Caco-2 (cell line): ENCODE measurements at regions not wholly inside any gene's neighbourhood (a gene's known extent, or its start where the extent isn't known, plus 50 kb on each side); places are given as distances from the start of the nearest gene placed in this dataset.
"Not testable (repeated sequence)": the region's sequence is repeated elsewhere in the genome, so short reads cannot be mapped to it uniquely, and the experiment has no call there.

Experiments
- BruUV-seq: library from RNA; stranded (reverse); fragments of 400-500 nt; replicated peaks from 2 replicates; lab custom pipeline; 2021; lab: Mats Ljungman, UMichigan
- CTCF ChIA-PET: fragments of 300-600 bp; sonication (Branson Sonifier 250); formaldehyde crosslinking; loops from one replicate; lab custom pipeline; 2022; ENCODE audit warnings: antibody characterized with exemption; lab: Charles Lee
- POLR2A ChIA-PET: fragments of 300-600 bp; sonication (Branson Sonifier 250); formaldehyde crosslinking; loops from one replicate; lab custom pipeline; 2022; ENCODE audit warnings: antibody characterized with exemption; lab: Charles Lee
- DNase-seq, 2 experiments: peaks; one replicate each; pipeline versions ENCODE4 v3.0.0 to v3.0.0-alpha.2; 2020 to 2022
- H3K27me3 ChIP-seq: replicated peaks from 2 replicates; pipeline ENCODE4 v1.6.0; 2011; ENCODE audit warnings: low read length; ENCODE audit not compliant: control insufficient read depth, insufficient read depth
- H3K36me3 ChIP-seq: 2 replicates; pipeline ENCODE4 v1.5.1; 2011; ENCODE audit warnings: low read length; ENCODE audit not compliant: control insufficient read depth, insufficient read depth
- H3K4me1 ChIP-seq: fragments of 250-450 bp; sonication (Bioruptor Pico); 2 replicates; pipeline ENCODE4 v1.5.1; 2020; ENCODE audit warnings: mild to moderate bottlenecking
- H3K4me3 ChIP-seq: 2 replicates; pipeline ENCODE4 v1.5.1; 2011; ENCODE audit warnings: low read depth, mild to moderate bottlenecking, control low read depth, low read length
- H3K9me3 ChIP-seq: fragments of 250-450 bp; sonication (Bioruptor Pico); 2 replicates; pipeline ENCODE4 v1.5.1; 2020; ENCODE audit warnings: mild to moderate bottlenecking, moderate library complexity
- H3K27ac Mint-ChIP-seq: one replicate; pipeline ENCODE4 v1.8.0; 2022; ENCODE audit warnings: mixed read lengths; ENCODE audit not compliant: unreplicated experiment
- H3K27me3 Mint-ChIP-seq: one replicate; pipeline ENCODE4 v1.8.0; 2022; ENCODE audit warnings: mixed read lengths; ENCODE audit not compliant: insufficient read depth, unreplicated experiment
- H3K36me3 Mint-ChIP-seq: one replicate; pipeline ENCODE4 v1.8.0; 2022; ENCODE audit warnings: mild to moderate bottlenecking, mixed read lengths; ENCODE audit not compliant: insufficient read depth, unreplicated experiment
- H3K4me1 Mint-ChIP-seq: one replicate; pipeline ENCODE4 v1.8.0; 2022; ENCODE audit warnings: low read depth, mixed read lengths; ENCODE audit not compliant: unreplicated experiment
- H3K4me3 Mint-ChIP-seq: one replicate; pipeline ENCODE4 v1.8.0; 2022; ENCODE audit warnings: mild to moderate bottlenecking, moderate library complexity, mixed read lengths; ENCODE audit not compliant: unreplicated experiment
- H3K9me3 Mint-ChIP-seq: one replicate; pipeline ENCODE4 v1.8.0; 2022; ENCODE audit warnings: mixed read lengths; ENCODE audit not compliant: unreplicated experiment
- intact Hi-C: fragments of 100-400 bp; cut with micrococcal nuclease; formaldehyde crosslinking; loops from one replicate; pipeline ENCODE4 v1.10.0; 2022; ENCODE audit not compliant: unreplicated experiment
- TF ChIP-seq, protein P1 (sequence below), 2 experiments: fragments of 200-600 bp in 1 of 2; IDR thresholded peaks; 1 replicate in 1 of 2; 2 replicates in 1 of 2; pipeline versions ENCODE4 v1.5.1 to v1.8.0; 2011 to 2022; ENCODE audit warnings: antibody characterized with exemption in 1 of 2, control low read depth in 1 of 2, inconsistent platforms in 1 of 2, low read depth in 1 of 2, low read length in 1 of 2, mild to moderate bottlenecking in 1 of 2, moderate library complexity in 1 of 2; ENCODE audit not compliant: insufficient read depth in 1 of 2, severe bottlenecking in 1 of 2, unreplicated experiment in 1 of 2

DNA sequence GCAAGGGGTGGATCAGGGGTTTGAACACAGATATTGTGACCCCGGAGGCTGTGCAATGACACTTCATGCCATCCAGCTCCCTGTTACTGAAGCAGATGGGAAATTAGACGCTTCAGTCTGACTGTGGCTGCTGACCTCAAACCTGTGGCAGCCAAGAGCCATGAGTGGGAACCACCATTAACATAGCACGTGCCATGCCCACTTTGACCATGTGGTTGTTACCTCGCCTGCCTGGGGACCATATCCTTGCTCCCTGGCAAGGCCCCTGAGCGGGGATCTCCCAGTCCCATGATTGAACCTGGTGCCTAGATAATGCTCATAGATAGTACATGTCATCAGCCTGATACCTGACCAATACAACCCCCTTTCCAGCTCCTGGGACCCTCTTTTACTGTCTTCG lies 68.9 kb downstream of the CYP26B1 start:
- Mint-ChIP-seq H3K9me3 (peaks cover 25% of the 10 kb centered on the region), H3K4me1 (peaks cover 12% of the 10 kb centered on the region), H3K27me3 (peaks cover 3% of the 10 kb centered on the region), H3K27ac (no peak overlapping the region), H3K36me3 (no peaks in the 10 kb centered on the region), H3K4me3 (no peak overlapping the region)
- intact Hi-C loops: no loop called here
- no peak for DNase-seq
- Histone ChIP-seq H3K36me3 (no peaks in the 10 kb centered on the region), H3K4me3 (no peak overlapping the region), H3K4me1 (peaks cover 15% of the 10 kb centered on the region), H3K27me3 (no peaks in the 10 kb centered on the region; the same call in 1 of the 2 replicates), H3K9me3 (peaks cover 10% of the 10 kb centered on the region)
- POLR2A ChIA-PET: no interaction called here
- TF ChIP-seq, protein P1, sequence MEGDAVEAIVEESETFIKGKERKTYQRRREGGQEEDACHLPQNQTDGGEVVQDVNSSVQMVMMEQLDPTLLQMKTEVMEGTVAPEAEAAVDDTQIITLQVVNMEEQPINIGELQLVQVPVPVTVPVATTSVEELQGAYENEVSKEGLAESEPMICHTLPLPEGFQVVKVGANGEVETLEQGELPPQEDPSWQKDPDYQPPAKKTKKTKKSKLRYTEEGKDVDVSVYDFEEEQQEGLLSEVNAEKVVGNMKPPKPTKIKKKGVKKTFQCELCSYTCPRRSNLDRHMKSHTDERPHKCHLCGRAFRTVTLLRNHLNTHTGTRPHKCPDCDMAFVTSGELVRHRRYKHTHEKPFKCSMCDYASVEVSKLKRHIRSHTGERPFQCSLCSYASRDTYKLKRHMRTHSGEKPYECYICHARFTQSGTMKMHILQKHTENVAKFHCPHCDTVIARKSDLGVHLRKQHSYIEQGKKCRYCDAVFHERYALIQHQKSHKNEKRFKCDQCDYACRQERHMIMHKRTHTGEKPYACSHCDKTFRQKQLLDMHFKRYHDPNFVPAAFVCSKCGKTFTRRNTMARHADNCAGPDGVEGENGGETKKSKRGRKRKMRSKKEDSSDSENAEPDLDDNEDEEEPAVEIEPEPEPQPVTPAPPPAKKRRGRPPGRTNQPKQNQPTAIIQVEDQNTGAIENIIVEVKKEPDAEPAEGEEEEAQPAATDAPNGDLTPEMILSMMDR (IDR thresholded peaks at IDR 0.05; ENCODE audit: insufficient read depth in 1 of 2, low read depth in 1 of 2, low read length in 1 of 2, severe bottlenecking in 1 of 2, unreplicated experiment in 1 of 2): no peak
- BruUV-seq: no TSS peak
- CTCF ChIA-PET: no interaction called here

DNA sequence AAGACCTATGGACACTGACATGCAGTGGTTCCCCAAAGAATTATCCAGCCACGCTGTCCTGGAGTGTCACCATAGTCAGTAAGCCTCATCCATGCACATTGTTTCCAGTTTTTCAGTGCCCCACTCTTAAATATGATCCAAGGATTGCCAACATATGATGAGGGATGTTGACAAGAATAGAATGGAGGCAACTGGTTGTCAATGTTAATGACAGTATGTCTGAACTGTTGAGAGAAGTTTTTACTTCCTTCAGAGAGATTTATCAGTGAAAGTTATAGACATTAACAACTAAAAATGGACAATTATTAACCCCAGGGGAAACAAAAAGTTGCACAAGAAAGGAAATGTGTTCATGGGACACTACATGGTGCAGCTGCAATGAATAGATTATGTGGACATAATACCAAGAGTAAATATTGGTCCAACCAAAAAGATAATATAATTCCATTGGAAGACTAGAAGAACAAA lies 69.9 kb downstream of the CYP26B1 start:
- H3K9me3 ChIP-seq: peaks cover 14% of the 10 kb centered on the region
- Mint-ChIP-seq H3K4me3 (no peak overlapping the region), H3K36me3 (no peaks in the 10 kb centered on the region), H3K9me3 (peaks cover 36% of the 10 kb centered on the region), H3K27me3 (no peaks in the 10 kb centered on the region), H3K27ac (no peak overlapping the region), H3K4me1 (peaks cover 12% of the 10 kb centered on the region)
- no peaks in the 10 kb centered on the region; the same call in 1 of the 2 replicates for H3K27me3 ChIP-seq
- no TSS peak for BruUV-seq
- H3K4me3 ChIP-seq: no peak overlapping the region
- POLR2A ChIA-PET: no interaction called here
- intact Hi-C loops: no loop called here
- TF ChIP-seq, protein P1 (IDR thresholded peaks at IDR 0.05; ENCODE audit: insufficient read depth in 1 of 2, low read depth in 1 of 2, low read length in 1 of 2, severe bottlenecking in 1 of 2, unreplicated experiment in 1 of 2): no peak
- no peaks in the 10 kb centered on the region for H3K36me3 ChIP-seq
- CTCF ChIA-PET: no interaction called here
- H3K4me1 ChIP-seq: peaks cover 15% of the 10 kb centered on the region
- DNase-seq: peak in 1 of 2 experiments; percentile 59

DNA sequence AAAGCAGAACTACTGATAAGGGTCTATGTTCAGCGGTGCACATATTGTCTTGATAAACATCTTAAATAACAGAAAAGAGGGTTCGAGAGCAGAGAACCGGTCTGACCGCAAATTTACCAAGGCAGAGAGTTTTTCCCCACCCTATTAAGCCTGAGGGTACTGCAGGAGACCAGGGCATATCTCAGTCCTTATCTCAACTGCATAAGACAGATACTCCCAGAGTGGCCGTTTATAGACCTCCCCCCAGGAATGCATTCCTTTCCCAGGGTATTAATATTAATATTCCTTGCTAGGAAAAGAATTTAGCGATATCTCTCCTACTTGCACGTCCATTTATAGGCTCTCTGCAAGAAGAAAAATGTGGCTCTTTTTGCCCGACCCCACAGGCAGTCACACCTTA lies 74.3 kb downstream of the CYP26B1 start:
- H3K27ac Mint-ChIP-seq, CTCF ChIA-PET, H3K4me1 ChIP-seq, intact Hi-C loops, H3K4me3 ChIP-seq, H3K27me3 Mint-ChIP-seq, H3K36me3 ChIP-seq, H3K4me3 Mint-ChIP-seq, POLR2A ChIA-PET, DNase-seq, H3K27me3 ChIP-seq, BruUV-seq, H3K36me3 Mint-ChIP-seq: not testable (repeated sequence)
- peaks cover 38% of the 10 kb centered on the region for H3K9me3 Mint-ChIP-seq
- H3K9me3 ChIP-seq: peaks cover 11% of the 10 kb centered on the region
- peaks cover 12% of the 10 kb centered on the region for H3K4me1 Mint-ChIP-seq

DNA sequence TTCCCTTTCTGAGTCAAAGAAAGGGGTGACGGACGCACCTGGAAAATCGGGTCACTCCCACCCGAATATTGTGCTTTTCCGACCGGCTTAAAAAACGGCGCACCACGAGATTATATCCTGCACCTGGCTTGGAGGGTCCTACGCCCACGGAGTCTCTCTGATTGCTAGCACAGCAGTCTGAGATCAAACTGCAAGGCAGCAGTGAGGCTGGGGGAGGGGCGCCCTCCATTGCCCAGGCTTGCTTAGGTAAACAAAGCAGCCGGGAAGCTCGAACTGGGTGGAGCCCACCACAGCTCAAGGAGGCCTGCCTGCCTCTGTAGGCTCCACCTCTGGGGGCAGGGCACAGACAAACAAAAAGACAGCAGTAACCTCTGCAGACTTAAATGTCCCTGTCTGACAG lies 83.5 kb downstream of the CYP26B1 start:
- H3K4me1 Mint-ChIP-seq, DNase-seq, intact Hi-C loops, H3K27ac Mint-ChIP-seq, H3K27me3 ChIP-seq, CTCF ChIA-PET, POLR2A ChIA-PET, H3K36me3 Mint-ChIP-seq, H3K4me3 ChIP-seq, H3K9me3 ChIP-seq, BruUV-seq, H3K36me3 ChIP-seq, H3K9me3 Mint-ChIP-seq, H3K4me3 Mint-ChIP-seq, H3K4me1 ChIP-seq: not testable (repeated sequence)
- peaks cover 14% of the 10 kb centered on the region for H3K27me3 Mint-ChIP-seq
